ENCODE measurements at regions not wholly inside any gene's neighbourhood (a gene's known extent, or its start where the extent isn't known, plus 50 kb on each side); places are given as distances from the start of the nearest gene placed in this dataset.

GRCh38 chr6:167497428-167498056 is 172.7 kb downstream of the TTLL2 start (continued):
- TF ChIP-seq FOXP1 (IDR thresholded peaks at IDR 0.05) (no peak), FOXP1 (CRISPR knock-in tag; IDR thresholded peaks at IDR 0.05) (peak; percentile 85), MAFG (CRISPR knock-in tag; IDR thresholded peaks at IDR 0.05) (no peak), PATZ1 (CRISPR knock-in tag; IDR thresholded peaks at IDR 0.05) (no peak), IRF2 (CRISPR knock-in tag; IDR thresholded peaks at IDR 0.05) (peak; percentile 42; the same call in 1 of the 2 replicates), NFIB (CRISPR knock-in tag; IDR thresholded peaks at IDR 0.05; ENCODE audit: borderline replicate concordance) (no peak), ZNF251 (CRISPR knock-in tag; IDR thresholded peaks at IDR 0.05) (no peak), ZNF780A (CRISPR knock-in tag; IDR thresholded peaks at IDR 0.05) (no peak), STAT6 (CRISPR knock-in tag; IDR thresholded peaks at IDR 0.05; ENCODE audit: borderline replicate concordance) (0 out of 2 replicates have a peak, but pooled peaks have one; percentile 59), ETV5 (CRISPR knock-in tag; IDR thresholded peaks at IDR 0.05; ENCODE audit: borderline replicate concordance) (no peak), ZNF749 (CRISPR knock-in tag; IDR thresholded peaks at IDR 0.05; ENCODE audit: borderline replicate concordance) (no peak), ATF4 (CRISPR knock-in tag; IDR thresholded peaks at IDR 0.05) (peak in 1 of 2 experiments; percentile 53; a peak in 2 of 4 replicates), ZFP90 (CRISPR knock-in tag; IDR thresholded peaks at IDR 0.05; ENCODE audit: borderline replicate concordance) (no peak), ZNF589 (CRISPR knock-in tag; conservative IDR thresholded peaks at IDR 0.05) (no peak; the same call in 1 of the 2 replicates), ZNF564 (CRISPR knock-in tag; IDR thresholded peaks at IDR 0.05) (no peak), KLF6 (CRISPR knock-in tag; IDR thresholded peaks at IDR 0.05) (no peak), ATF7-NPFF (CRISPR knock-in tag; IDR thresholded peaks at IDR 0.05; ENCODE audit: low read depth) (no peak), CCAR2 (optimal IDR thresholded peaks at IDR 0.05; ENCODE audit: low read depth, low read length) (no peak), ARNT (IDR thresholded peaks at IDR 0.05) (no peak), SOX5 (CRISPR knock-in tag; IDR thresholded peaks at IDR 0.05; ENCODE audit: borderline replicate concordance) (peak; percentile 85), TAF15 (IDR thresholded peaks at IDR 0.05; ENCODE audit: low read depth, low read length, poor library complexity, severe bottlenecking) (no peak), ZNF317 (CRISPR knock-in tag; IDR thresholded peaks at IDR 0.05) (no peak), ZNF572 (CRISPR knock-in tag; IDR thresholded peaks at IDR 0.05) (no peak), ATM (IDR thresholded peaks at IDR 0.05; ENCODE audit: borderline replicate concordance) (no peak), ATF6 (CRISPR knock-in tag; conservative IDR thresholded peaks at IDR 0.05) (no peak)
